PC-9 (cell line): ENCODE measurements at regions not wholly inside any gene's neighbourhood (a gene's known extent, or its start where the extent isn't known, plus 50 kb on each side); places are given as distances from the start of the nearest gene placed in this dataset.
A peak's percentile ranks its signal among the peaks of the same experiment; 100 is the strongest.

Experiments used
- BruUV-seq: library from RNA; stranded (reverse); fragments of 400-500 nt; replicated peaks from 2 replicates; lab custom pipeline; 2021; lab: Mats Ljungman, UMichigan
- CTCF ChIA-PET: fragments of 300-600 bp; sonication (Branson Sonifier 250); formaldehyde crosslinking; loops from one replicate; lab custom pipeline; 2022; ENCODE audit warnings: antibody characterized with exemption; lab: Charles Lee
- POLR2A ChIA-PET: fragments of 300-600 bp; sonication (Branson Sonifier 250); formaldehyde crosslinking; loops from one replicate; lab custom pipeline; 2022; ENCODE audit warnings: antibody characterized with exemption; ENCODE audit not compliant: unreplicated experiment; lab: Charles Lee
- DNase-seq, 2 experiments: peaks; one replicate each; pipeline versions ENCODE4 v3.0.0 to v3.0.0-alpha.2; 2015 to 2022; ENCODE audit warnings: mixed read lengths in 1 of 2
- H2AFZ ChIP-seq: fragments of 200-600 bp; sonication (generic); 2 replicates; pipeline ENCODE4 v1.8.1; 2017; ENCODE audit warnings: antibody characterized with exemption
- H3F3A ChIP-seq: fragments of 200-600 bp; sonication (generic); 2 replicates; pipeline ENCODE4 v1.8.1; 2017; ENCODE audit warnings: antibody characterized with exemption, mild to moderate bottlenecking, low read depth; ENCODE audit not compliant: insufficient read depth
- H3K27ac ChIP-seq: fragments of 200-600 bp; sonication (generic); 2 replicates; pipeline ENCODE4 v1.6.1; 2016; ENCODE audit warnings: mixed run types
- H3K27me3 ChIP-seq: fragments of 200-600 bp; sonication (generic); 2 replicates; pipeline ENCODE4 v1.6.1; 2016; ENCODE audit warnings: low read depth, mixed run types; ENCODE audit not compliant: insufficient read depth
- H3K36me3 ChIP-seq: fragments of 200-600 bp; sonication (generic); 2 replicates; pipeline ENCODE4 v1.6.1; 2016; ENCODE audit warnings: low read depth, mixed run types
- H3K4me1 ChIP-seq: fragments of 200-600 bp; sonication (generic); replicated peaks from 2 replicates; pipeline ENCODE4 v1.6.1; 2016; ENCODE audit warnings: mixed run types; ENCODE audit not compliant: insufficient read depth
- H3K4me2 ChIP-seq: fragments of 200-600 bp; sonication (generic); 2 replicates; pipeline ENCODE4 v1.6.1; 2017; ENCODE audit warnings: mixed run types
- H3K4me3 ChIP-seq: fragments of 200-600 bp; sonication (generic); 2 replicates; pipeline ENCODE4 v1.6.1; 2016; ENCODE audit warnings: mixed run types
- H3K79me2 ChIP-seq: fragments of 200-600 bp; sonication (generic); 2 replicates; pipeline ENCODE4 v1.6.1; 2017; ENCODE audit warnings: low read depth, mixed run types
- H3K9me2 ChIP-seq: fragments of 200-600 bp; sonication (generic); 2 replicates; pipeline ENCODE4 v1.8.1; 2017; ENCODE audit warnings: mild to moderate bottlenecking; ENCODE audit not compliant: insufficient read depth
- H3K9me3 ChIP-seq: fragments of 200-600 bp; sonication (generic); 2 replicates; pipeline ENCODE4 v1.8.1; 2016; ENCODE audit warnings: low read depth; ENCODE audit not compliant: insufficient read depth
- H4K20me1 ChIP-seq: fragments of 200-600 bp; sonication (generic); 2 replicates; pipeline ENCODE4 v1.8.1; 2017; ENCODE audit not compliant: insufficient read depth
- EZH2 ChIP-seq: fragments of 200-600 bp; sonication (generic); IDR thresholded peaks from 2 replicates; pipeline ENCODE4 v1.8.0; 2017; ENCODE audit warnings: antibody characterized with exemption, low read depth
- intact Hi-C: fragments of 100-400 bp; cut with micrococcal nuclease; formaldehyde crosslinking; loops from one replicate; pipeline ENCODE4 v1.10.0; 2022; ENCODE audit not compliant: unreplicated experiment
- TF ChIP-seq, protein P1 (sequence below): fragments of 200-600 bp; sonication (generic); conservative IDR thresholded peaks from 2 replicates; pipeline ENCODE4 v1.6.1; 2017; ENCODE audit warnings: mixed run types, antibody characterized with exemption, mild to moderate bottlenecking, moderate library complexity

DNA sequence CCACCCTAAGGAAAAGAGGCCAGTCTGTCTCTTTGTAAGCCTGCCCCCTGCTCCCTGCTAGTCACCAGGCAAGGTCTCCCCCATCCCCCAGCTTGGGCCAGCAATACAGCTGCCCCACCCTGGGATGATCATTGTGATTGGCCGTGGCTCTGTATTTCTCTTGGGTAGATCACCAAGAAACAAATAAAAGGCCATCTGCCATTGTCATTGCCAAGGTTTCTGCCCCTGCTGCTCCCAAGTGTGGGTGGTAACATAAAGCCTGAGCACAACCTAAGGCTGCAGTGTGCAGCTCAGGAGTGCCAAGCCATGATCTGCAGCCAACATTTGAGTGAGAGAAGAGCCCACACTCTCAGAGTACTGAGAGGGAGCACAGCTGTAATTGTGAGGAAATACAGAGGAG lies 241.0 kb upstream of the POF1B start:
- DNase-seq, result no peak
- Histone ChIP-seq H4K20me1 (no peaks in the 10 kb centered on the region), H2AFZ (no peak overlapping the region), H3K4me1 (no peaks in the 10 kb centered on the region), H3K9me2 (no peaks in the 10 kb centered on the region), H3F3A (no peaks in the 10 kb centered on the region), H3K4me3 (no peak overlapping the region), H3K4me2 (no peak overlapping the region), H3K27me3 (no peaks in the 10 kb centered on the region), H3K36me3 (no peaks in the 10 kb centered on the region), H3K27ac (no peak overlapping the region), H3K79me2 (no peaks in the 10 kb centered on the region), H3K9me3 (no peaks in the 10 kb centered on the region)
- intact Hi-C loops, result no loop called here
- CTCF ChIA-PET, result no interaction called here
- TF ChIP-seq, protein P1, sequence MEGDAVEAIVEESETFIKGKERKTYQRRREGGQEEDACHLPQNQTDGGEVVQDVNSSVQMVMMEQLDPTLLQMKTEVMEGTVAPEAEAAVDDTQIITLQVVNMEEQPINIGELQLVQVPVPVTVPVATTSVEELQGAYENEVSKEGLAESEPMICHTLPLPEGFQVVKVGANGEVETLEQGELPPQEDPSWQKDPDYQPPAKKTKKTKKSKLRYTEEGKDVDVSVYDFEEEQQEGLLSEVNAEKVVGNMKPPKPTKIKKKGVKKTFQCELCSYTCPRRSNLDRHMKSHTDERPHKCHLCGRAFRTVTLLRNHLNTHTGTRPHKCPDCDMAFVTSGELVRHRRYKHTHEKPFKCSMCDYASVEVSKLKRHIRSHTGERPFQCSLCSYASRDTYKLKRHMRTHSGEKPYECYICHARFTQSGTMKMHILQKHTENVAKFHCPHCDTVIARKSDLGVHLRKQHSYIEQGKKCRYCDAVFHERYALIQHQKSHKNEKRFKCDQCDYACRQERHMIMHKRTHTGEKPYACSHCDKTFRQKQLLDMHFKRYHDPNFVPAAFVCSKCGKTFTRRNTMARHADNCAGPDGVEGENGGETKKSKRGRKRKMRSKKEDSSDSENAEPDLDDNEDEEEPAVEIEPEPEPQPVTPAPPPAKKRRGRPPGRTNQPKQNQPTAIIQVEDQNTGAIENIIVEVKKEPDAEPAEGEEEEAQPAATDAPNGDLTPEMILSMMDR, result no peak
- TF ChIP-seq EZH2, result no peak
- no TSS peak for BruUV-seq
- POLR2A ChIA-PET, result no interaction called here

DNA sequence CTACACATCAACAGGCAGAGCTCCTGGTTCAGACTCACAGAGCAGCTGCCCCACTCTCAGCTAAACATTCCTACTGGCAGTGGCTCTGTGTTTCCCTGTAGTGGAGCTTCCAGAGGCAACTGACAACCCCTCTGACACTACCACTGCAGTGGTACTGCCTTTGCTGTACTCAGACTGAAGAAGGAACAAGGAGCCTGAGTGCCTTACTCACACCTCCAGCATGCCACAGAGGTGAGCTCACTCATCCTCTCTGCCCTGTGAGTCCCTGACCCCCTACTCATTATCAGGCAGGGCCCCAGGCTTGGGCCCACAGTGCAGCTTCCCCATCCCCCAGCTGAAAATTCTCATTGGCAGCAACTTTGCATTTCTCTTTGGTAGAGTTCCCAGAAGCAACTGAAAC lies 240.5 kb upstream of the POF1B start:
- H3K9me3 ChIP-seq, result no peaks in the 10 kb centered on the region
- no peaks in the 10 kb centered on the region for H3K9me2 ChIP-seq
- POLR2A ChIA-PET, result no interaction called here
- no TSS peak for BruUV-seq
- intact Hi-C loops, result loop anchor here (10.0 kb wide), 1 partner anchor 445 kb away; no protein-coding TSS in a partner anchor
- H3K4me2 ChIP-seq, result no peak overlapping the region
- no peak overlapping the region for H3K4me3 ChIP-seq
- no peaks in the 10 kb centered on the region for H3K27me3 ChIP-seq
- DNase-seq, result no peak
- H4K20me1 ChIP-seq, result no peaks in the 10 kb centered on the region
- H3K36me3 ChIP-seq, result no peaks in the 10 kb centered on the region
- no peak overlapping the region for H3K27ac ChIP-seq
- no peak overlapping the region for H2AFZ ChIP-seq
- no peaks in the 10 kb centered on the region for H3K79me2 ChIP-seq
- no peaks in the 10 kb centered on the region for H3F3A ChIP-seq
- CTCF ChIA-PET, result no interaction called here
- no peaks in the 10 kb centered on the region for H3K4me1 ChIP-seq
- TF ChIP-seq, protein P1, result no peak
- TF ChIP-seq EZH2, result no peak

DNA sequence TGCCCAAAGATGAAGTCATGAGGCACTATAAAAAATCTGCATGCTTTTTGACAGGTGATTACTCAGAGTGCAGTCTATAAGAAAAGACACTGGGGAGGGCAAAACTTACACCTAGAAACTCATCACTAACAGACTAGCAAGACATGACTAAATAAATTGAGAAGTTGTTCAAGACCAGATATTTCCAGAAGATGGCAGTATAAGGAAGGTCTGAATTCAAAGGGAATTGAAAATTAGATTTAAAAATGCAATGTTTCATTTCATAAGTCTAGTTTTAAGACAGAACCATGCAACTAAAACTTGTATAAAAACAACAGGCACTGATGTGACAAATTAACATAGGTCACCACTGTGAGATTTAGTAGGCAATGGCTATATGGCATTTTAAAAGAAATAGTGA lies 232.5 kb upstream of the POF1B start:
- Histone ChIP-seq H3K36me3 (no peaks in the 10 kb centered on the region), H3K4me3 (no peak overlapping the region), H3K4me1 (no peaks in the 10 kb centered on the region), H3K27ac (no peak overlapping the region), H4K20me1 (no peaks in the 10 kb centered on the region), H3K9me2 (no peaks in the 10 kb centered on the region), H3K4me2 (no peak overlapping the region), H3F3A (no peaks in the 10 kb centered on the region), H3K79me2 (no peaks in the 10 kb centered on the region), H2AFZ (no peak overlapping the region), H3K9me3 (no peaks in the 10 kb centered on the region), H3K27me3 (no peaks in the 10 kb centered on the region)
- DNase-seq, result no peak
- intact Hi-C loops, result loop anchor here (10.0 kb wide), 1 partner anchor 453 kb away; no protein-coding TSS in a partner anchor
- POLR2A ChIA-PET, result no interaction called here
- TF ChIP-seq, protein P1, result peak; percentile 54
- no peak for TF ChIP-seq EZH2
- CTCF ChIA-PET, result no interaction called here
- BruUV-seq, result no TSS peak
